ENCODE measurements at regions not wholly inside any gene's neighbourhood (a gene's known extent, or its start where the extent isn't known, plus 50 kb on each side); places are given as distances from the start of the nearest gene placed in this dataset.

DNA sequence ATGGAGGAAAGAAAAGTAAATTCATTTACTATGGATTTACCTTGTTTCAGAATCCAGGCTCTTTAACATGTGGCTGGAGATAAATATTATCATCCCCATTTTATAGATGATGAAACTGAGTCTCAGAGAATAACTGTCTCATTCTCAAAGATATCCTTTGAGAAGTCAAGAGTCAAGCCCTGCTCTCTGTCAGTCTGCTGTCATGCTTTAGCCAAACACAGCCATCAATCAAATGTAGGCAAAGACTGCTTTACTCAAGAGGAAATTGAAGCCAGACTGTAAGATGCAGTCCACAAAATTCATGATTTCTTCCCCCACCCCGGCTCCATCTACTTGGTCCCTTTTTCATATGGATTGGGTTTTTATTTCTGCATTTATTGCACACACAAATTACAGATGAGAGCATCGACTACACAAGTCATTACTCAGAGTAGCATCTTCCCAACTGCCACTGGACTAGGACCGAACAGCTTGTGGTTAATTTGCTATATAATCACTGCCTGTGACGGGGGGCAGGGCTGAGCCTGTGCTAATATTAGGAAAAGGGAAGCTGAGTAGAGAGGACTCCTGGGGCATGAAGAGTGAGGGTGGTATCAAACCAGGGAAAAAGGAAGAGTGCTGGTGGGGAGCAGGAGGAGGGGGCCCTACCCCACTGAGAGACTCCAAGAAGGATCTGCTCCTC, 102.7 kb upstream of the TOP1 start:
- no peak for TF ChIP-seq CTCF (IDR thresholded peaks at IDR 0.05; ENCODE audit: low read depth, low read length)
- DNase-seq: no peak
- H3K4me3 ChIP-seq (ENCODE audit: low read depth, low read length): no peak overlapping the region
- H3K27me3 ChIP-seq (ENCODE audit: insufficient read depth, low read depth, severe bottlenecking): peaks cover 47% of the 10 kb centered on the region
- H3K27ac ChIP-seq: no peak overlapping the region
- H3K36me3 ChIP-seq: no peaks in the 10 kb centered on the region
- H3K9me3 ChIP-seq (ENCODE audit: severe bottlenecking): no peaks in the 10 kb centered on the region

DNA sequence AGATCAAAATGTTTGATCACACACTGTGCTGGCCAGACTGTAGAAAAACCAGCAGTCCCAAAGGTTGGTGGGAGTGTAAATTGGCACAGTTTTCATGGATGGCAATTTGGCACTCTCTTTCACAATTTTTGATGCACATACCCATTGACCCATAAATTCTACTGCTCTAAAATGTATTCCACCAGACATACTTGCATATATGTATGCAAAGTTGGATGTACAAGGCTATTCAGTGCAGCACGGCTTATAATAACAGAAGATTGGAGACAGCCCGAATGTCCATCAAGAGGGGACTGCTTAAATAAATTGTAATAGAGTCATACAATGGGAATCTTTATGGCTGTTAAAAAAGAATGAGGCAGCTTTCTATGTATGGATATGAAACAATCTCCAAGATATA, 101.7 kb upstream of the TOP1 start:
- no peak for DNase-seq
- Histone ChIP-seq H3K9me3 (ENCODE audit: severe bottlenecking) (no peaks in the 10 kb centered on the region), H3K27me3 (ENCODE audit: insufficient read depth, low read depth, severe bottlenecking) (peaks cover 55% of the 10 kb centered on the region), H3K4me3 (ENCODE audit: low read depth, low read length) (no peak overlapping the region), H3K36me3 (no peaks in the 10 kb centered on the region), H3K27ac (no peak overlapping the region)
- TF ChIP-seq CTCF (IDR thresholded peaks at IDR 0.05; ENCODE audit: low read depth, low read length): no peak

DNA sequence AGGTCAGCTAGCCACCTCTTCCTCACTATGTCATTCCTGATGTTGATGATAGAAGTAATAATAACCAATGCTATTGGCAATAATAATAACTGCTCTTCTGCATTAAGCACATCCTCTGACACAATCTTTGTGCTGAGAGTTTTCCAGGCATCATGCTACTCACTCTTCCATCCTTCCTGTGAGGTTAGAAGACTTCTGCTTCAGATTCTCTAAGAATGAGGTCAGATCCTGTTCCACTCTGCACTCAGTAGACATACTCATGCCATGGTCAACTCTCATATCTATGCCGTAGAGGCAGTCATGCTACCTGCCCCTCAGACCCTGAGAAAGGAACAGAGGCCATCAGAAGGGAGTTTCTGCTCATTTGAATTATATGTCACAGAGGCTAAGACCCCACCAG, 98.1 kb upstream of the TOP1 start:
- Histone ChIP-seq H3K4me3 (ENCODE audit: low read depth, low read length) (no peak overlapping the region), H3K27ac (no peak overlapping the region), H3K9me3 (ENCODE audit: severe bottlenecking) (no peaks in the 10 kb centered on the region), H3K27me3 (ENCODE audit: insufficient read depth, low read depth, severe bottlenecking) (peaks cover 55% of the 10 kb centered on the region), H3K36me3 (no peaks in the 10 kb centered on the region)
- TF ChIP-seq CTCF (IDR thresholded peaks at IDR 0.05; ENCODE audit: low read depth, low read length): no peak
- no peak for DNase-seq

DNA sequence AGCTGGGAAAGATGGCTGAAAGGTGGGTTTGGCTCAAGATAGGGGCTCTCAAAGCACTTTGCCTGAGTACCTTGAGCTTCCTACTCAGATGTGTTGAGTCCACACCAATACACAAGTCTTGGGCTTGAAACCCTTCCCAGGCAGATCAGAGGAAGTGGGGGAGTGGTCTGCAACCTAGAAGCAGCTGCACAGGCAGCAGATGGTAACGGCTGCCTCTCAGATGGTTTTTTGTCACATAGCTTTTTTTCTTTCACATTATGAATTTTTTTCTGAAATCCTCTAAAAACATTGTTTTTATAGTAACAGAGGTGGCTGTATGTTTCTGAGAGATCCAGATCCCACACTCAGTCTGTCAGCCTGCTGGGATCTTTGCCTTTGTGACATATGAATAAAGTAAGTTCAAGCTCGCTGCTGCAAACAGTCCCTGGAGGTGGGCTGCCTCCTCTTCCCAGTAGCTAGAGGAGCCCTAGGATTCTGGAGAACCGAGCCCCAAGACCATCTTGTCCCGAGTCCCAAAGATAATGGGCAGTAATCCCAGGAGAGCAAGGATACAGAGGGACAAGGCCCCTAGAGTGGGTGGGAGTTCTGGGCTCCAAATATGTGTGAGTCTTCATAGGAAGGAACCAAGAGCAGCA, 97.1 kb upstream of the TOP1 start:
- H3K4me3 ChIP-seq (ENCODE audit: low read depth, low read length): no peak overlapping the region
- H3K9me3 ChIP-seq (ENCODE audit: severe bottlenecking): no peaks in the 10 kb centered on the region
- TF ChIP-seq CTCF (IDR thresholded peaks at IDR 0.05; ENCODE audit: low read depth, low read length): no peak
- no peak overlapping the region for H3K27ac ChIP-seq
- no peak for DNase-seq
- H3K36me3 ChIP-seq: no peaks in the 10 kb centered on the region
- H3K27me3 ChIP-seq (ENCODE audit: insufficient read depth, low read depth, severe bottlenecking): peaks cover 48% of the 10 kb centered on the region

DNA sequence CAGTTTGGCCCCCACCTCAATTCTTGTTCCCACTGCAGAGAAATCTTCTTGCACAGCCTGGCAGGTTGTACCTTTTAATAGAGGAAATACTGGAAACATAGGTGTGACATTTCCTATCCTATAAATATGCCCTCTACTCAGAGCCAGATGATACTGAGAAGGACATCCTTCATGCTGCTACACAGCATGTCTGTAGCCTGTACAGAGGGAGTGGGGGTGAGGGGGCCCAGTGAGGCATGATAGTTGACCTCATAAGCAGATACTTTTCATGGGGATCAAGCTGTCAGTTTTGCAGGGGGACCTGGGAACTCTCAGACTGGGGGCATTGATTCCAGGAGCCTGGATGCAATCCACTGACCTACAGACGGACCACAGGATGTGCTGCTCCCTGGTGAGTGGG, 96.2 kb upstream of the TOP1 start:
- no peak overlapping the region for H3K27ac ChIP-seq
- peaks cover 49% of the 10 kb centered on the region for H3K27me3 ChIP-seq (ENCODE audit: insufficient read depth, low read depth, severe bottlenecking)
- no peak for DNase-seq
- H3K4me3 ChIP-seq (ENCODE audit: low read depth, low read length): no peak overlapping the region
- no peaks in the 10 kb centered on the region for H3K9me3 ChIP-seq (ENCODE audit: severe bottlenecking)
- H3K36me3 ChIP-seq: no peaks in the 10 kb centered on the region
- no peak for TF ChIP-seq CTCF (IDR thresholded peaks at IDR 0.05; ENCODE audit: low read depth, low read length)

DNA sequence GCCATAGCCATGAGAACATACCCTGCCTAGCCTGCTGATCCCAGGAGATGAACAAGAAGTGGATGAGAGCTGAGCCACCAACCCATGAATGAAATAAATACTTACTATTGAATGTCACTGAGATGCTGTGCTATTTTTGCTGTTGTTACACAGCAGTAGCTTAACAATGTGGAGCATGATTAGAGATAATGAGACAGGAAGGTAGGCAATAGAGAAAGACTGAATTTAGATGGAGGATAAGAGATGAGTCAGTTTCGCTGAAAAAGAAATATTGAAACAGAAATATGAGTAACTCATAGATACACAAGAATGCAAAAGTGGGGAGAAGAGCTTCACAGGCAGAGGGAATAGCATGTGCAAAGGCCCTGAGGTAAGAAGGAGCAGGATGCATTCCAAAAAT, 94.9 kb upstream of the TOP1 start:
- no peaks in the 10 kb centered on the region for H3K36me3 ChIP-seq
- H3K4me3 ChIP-seq (ENCODE audit: low read depth, low read length): no peak overlapping the region
- TF ChIP-seq CTCF (IDR thresholded peaks at IDR 0.05; ENCODE audit: low read depth, low read length): no peak
- H3K27me3 ChIP-seq (ENCODE audit: insufficient read depth, low read depth, severe bottlenecking): peaks cover 50% of the 10 kb centered on the region
- no peak for DNase-seq
- H3K27ac ChIP-seq: no peak overlapping the region
- H3K9me3 ChIP-seq (ENCODE audit: severe bottlenecking): no peaks in the 10 kb centered on the region

All from WERI-Rb-1 (cell line).